ENCODE measurements at regions not wholly inside any gene's neighbourhood (a gene's known extent, or its start where the extent isn't known, plus 50 kb on each side); places are given as distances from the start of the nearest gene placed in this dataset.

DNA sequence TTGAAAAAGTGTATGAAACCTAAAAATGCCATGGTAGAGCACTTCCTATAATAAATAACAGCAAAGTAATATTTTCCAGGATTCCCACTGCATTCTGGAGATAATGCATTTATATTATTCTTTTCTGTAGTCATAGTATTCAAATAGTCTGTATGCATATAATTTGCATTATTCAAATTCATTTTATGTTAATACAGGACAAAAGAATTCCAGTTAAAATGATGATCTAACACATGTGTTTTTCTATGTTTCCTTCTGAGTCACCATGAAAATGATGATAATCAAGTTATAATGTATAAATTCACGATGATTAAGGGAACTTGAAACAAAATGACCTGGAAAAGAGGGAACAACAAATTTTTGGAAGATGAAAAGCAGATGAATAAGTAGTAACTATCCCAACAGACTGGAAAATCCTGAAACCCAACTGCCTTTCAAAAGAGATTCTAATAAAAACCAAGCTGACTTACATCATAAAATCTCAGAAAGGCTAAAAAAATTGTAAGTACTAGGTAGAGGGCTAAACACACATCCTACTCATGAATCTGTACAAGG lies 358.6 kb upstream of the PAPPA start:
- no peaks in the 10 kb centered on the region for H3K9me3 ChIP-seq
- no peak overlapping the region for H3K4me3 ChIP-seq
- no peak overlapping the region for H3K27ac ChIP-seq
- H3K4me1 ChIP-seq (replicated peaks) = no peaks in the 10 kb centered on the region
- DNase-seq (ENCODE audit: low spot score) = no peak
- H3K27me3 ChIP-seq (replicated peaks; ENCODE audit: insufficient read depth) = no peaks in the 10 kb centered on the region
- no peaks in the 10 kb centered on the region for H3K36me3 ChIP-seq
- intact Hi-C loops (cut with DNase I) = no loop called here
- no peak for TF ChIP-seq POLR2A (IDR thresholded peaks at IDR 0.05)
- TF ChIP-seq POLR2AphosphoS5 (IDR thresholded peaks at IDR 0.05) = no peak
- TF ChIP-seq, protein P1, sequence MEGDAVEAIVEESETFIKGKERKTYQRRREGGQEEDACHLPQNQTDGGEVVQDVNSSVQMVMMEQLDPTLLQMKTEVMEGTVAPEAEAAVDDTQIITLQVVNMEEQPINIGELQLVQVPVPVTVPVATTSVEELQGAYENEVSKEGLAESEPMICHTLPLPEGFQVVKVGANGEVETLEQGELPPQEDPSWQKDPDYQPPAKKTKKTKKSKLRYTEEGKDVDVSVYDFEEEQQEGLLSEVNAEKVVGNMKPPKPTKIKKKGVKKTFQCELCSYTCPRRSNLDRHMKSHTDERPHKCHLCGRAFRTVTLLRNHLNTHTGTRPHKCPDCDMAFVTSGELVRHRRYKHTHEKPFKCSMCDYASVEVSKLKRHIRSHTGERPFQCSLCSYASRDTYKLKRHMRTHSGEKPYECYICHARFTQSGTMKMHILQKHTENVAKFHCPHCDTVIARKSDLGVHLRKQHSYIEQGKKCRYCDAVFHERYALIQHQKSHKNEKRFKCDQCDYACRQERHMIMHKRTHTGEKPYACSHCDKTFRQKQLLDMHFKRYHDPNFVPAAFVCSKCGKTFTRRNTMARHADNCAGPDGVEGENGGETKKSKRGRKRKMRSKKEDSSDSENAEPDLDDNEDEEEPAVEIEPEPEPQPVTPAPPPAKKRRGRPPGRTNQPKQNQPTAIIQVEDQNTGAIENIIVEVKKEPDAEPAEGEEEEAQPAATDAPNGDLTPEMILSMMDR (IDR thresholded peaks at IDR 0.05) = no peak
- WGBS = 38% methylated on average over 1 of the region's 1 CpG

DNA sequence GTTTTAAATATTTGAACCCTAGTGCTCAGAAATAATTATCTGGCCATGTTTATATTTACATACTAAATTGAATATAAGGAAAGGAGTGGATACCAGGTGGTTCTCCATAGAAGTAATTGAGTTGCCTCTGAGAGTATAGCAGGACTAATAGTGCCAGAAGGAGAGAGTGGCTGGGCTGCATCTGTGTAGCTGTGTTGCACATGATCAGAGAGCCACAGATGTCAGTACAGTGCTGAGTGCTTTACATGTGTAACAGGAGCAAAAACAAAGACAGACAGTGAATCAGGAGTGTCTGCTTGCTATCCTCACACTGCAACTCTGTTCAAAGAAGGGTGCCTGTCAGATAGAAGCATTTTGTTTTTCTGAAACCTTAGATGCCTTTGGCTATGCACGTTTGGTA lies 353.9 kb upstream of the PAPPA start:
- 17% methylated on average over 1 of the region's 1 CpG for WGBS
- no peak overlapping the region for H3K4me3 ChIP-seq
- no peak overlapping the region for H3K27ac ChIP-seq
- H3K4me1 ChIP-seq (replicated peaks) = no peaks in the 10 kb centered on the region
- no peaks in the 10 kb centered on the region for H3K36me3 ChIP-seq
- TF ChIP-seq POLR2AphosphoS5 (IDR thresholded peaks at IDR 0.05) (no peak), POLR2A (IDR thresholded peaks at IDR 0.05) (no peak)
- TF ChIP-seq, protein P1 (IDR thresholded peaks at IDR 0.05) = no peak
- no peak for DNase-seq (ENCODE audit: low spot score)
- H3K9me3 ChIP-seq = no peaks in the 10 kb centered on the region
- no peaks in the 10 kb centered on the region for H3K27me3 ChIP-seq (replicated peaks; ENCODE audit: insufficient read depth)
- intact Hi-C loops (cut with DNase I) = no loop called here

DNA sequence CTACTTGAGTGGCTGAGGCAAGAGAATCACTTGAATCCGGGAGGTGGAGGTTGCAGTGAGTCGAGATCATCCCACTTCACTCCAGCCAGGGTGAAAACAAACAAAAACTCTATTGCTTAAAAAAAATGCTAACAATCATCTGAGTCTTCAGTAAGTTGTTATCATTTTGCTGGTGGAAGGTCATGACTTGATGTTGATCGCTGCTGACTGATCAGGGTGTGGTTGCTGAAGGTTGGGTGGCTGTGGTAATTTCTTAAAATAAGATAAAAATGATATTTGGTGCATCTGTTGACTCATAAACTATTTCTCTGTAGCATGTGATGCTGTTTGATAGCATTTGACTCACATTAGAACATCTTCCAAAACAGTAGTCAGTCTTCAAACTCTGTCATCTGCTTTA lies 349.4 kb upstream of the PAPPA start:
- Histone ChIP-seq H3K4me3 (no peak overlapping the region), H3K36me3 (no peaks in the 10 kb centered on the region), H3K4me1 (replicated peaks) (no peaks in the 10 kb centered on the region), H3K9me3 (no peaks in the 10 kb centered on the region), H3K27ac (no peak overlapping the region), H3K27me3 (replicated peaks; ENCODE audit: insufficient read depth) (no peaks in the 10 kb centered on the region)
- 93% methylated on average over 3 of the region's 3 CpGs for WGBS
- DNase-seq (ENCODE audit: low spot score) = no peak
- intact Hi-C loops (cut with DNase I) = no loop called here
- TF ChIP-seq, protein P1 (IDR thresholded peaks at IDR 0.05) = no peak
- TF ChIP-seq POLR2AphosphoS5 (IDR thresholded peaks at IDR 0.05) (no peak), POLR2A (IDR thresholded peaks at IDR 0.05) (no peak)

DNA sequence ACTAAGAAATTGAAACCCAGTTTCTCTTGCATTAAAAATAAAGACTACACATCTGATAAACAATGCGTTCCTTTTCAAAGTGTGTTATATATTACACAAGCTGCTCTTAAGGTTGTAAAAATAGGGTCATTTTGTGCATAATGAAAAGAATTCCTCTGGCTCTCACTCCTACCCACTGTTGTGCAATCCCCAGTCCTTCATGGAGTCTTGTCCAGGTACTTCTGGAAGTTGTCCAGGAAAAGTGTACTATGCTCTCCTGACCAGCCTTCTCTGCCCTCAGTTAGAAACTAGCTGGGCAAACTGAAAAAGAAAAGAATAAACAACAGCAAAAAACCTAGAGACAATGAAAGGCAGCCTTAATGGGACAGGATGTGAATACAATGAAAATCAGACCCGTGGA lies 345.5 kb upstream of the PAPPA start:
- H3K4me1 ChIP-seq (replicated peaks) = no peaks in the 10 kb centered on the region
- TF ChIP-seq POLR2A (IDR thresholded peaks at IDR 0.05) (no peak), POLR2AphosphoS5 (IDR thresholded peaks at IDR 0.05) (no peak)
- TF ChIP-seq, protein P1 (IDR thresholded peaks at IDR 0.05) = no peak
- H3K27ac ChIP-seq = no peak overlapping the region
- H3K4me3 ChIP-seq = no peak overlapping the region
- intact Hi-C loops (cut with DNase I) = no loop called here
- H3K27me3 ChIP-seq (replicated peaks; ENCODE audit: insufficient read depth) = no peaks in the 10 kb centered on the region
- no peaks in the 10 kb centered on the region for H3K9me3 ChIP-seq
- 34% methylated on average over 2 of the region's 2 CpGs for WGBS
- peak; percentile 5 for DNase-seq (ENCODE audit: low spot score)
- no peaks in the 10 kb centered on the region for H3K36me3 ChIP-seq

DNA sequence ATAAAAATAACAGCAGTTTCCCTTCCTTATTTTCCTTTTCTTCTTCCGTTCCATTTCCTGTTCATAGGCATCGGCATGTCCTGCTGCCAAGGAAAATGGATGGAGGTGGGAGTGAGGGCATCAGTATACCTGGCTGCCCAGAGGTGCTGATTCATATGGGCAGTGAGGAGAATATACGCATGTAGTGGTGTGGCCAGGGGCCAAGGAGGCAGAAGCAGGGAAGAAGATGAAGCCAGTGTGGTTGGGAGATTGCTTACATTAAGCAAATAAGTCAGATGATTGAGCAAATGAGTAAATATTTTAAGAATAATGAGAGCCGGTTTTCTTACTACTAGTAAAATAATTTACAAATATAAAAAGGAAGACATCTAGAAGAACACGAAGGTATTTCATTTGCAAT lies 344.9 kb upstream of the PAPPA start:
- Histone ChIP-seq H3K4me1 (replicated peaks) (no peaks in the 10 kb centered on the region), H3K27me3 (replicated peaks; ENCODE audit: insufficient read depth) (no peaks in the 10 kb centered on the region), H3K4me3 (no peak overlapping the region), H3K36me3 (no peaks in the 10 kb centered on the region), H3K9me3 (no peaks in the 10 kb centered on the region), H3K27ac (no peak overlapping the region)
- intact Hi-C loops (cut with DNase I) = no loop called here
- 63% methylated on average over 5 of the region's 5 CpGs for WGBS
- DNase-seq (ENCODE audit: low spot score) = no peak
- no peak for TF ChIP-seq POLR2AphosphoS5 (IDR thresholded peaks at IDR 0.05)
- TF ChIP-seq, protein P1 (IDR thresholded peaks at IDR 0.05) = no peak
- TF ChIP-seq POLR2A (IDR thresholded peaks at IDR 0.05) = no peak

Data from prostate gland (tissue), 2 donors.